ENCODE measurements at regions not wholly inside any gene's neighbourhood (a gene's known extent, or its start where the extent isn't known, plus 50 kb on each side); places are given as distances from the start of the nearest gene placed in this dataset.

- Mint-ChIP-seq H3K27me3 (ENCODE audit: low read depth) (peaks cover 13% of the 10 kb centered on the region), H3K36me3 (ENCODE audit: insufficient read depth) (no peaks in the 10 kb centered on the region), H3K4me3 (no peak overlapping the region), H3K9me3 (no peaks in the 10 kb centered on the region), H3K4me1 (ENCODE audit: low read depth) (no peaks in the 10 kb centered on the region)
- ATAC-seq: no peak
- DNase-seq: no peak
Observed at GRCh38 chr2:173821451-173821850, 143.7 kb downstream of the SP3 start.

GRCh38 chr2:173822889-173823542, 142.2 kb downstream of the SP3 start:
- no peaks in the 10 kb centered on the region for H3K9me3 Mint-ChIP-seq
- H3K4me1 Mint-ChIP-seq (ENCODE audit: low read depth): no peaks in the 10 kb centered on the region
- no peak overlapping the region for H3K4me3 Mint-ChIP-seq
- no peak for ATAC-seq
- H3K27me3 Mint-ChIP-seq (ENCODE audit: low read depth): peaks cover 19% of the 10 kb centered on the region
- H3K36me3 Mint-ChIP-seq (ENCODE audit: insufficient read depth): no peaks in the 10 kb centered on the region
- no peak for DNase-seq

GRCh38 chr2:173823543-173823939, 141.6 kb downstream of the SP3 start:
- no peak overlapping the region for H3K4me3 Mint-ChIP-seq
- H3K27me3 Mint-ChIP-seq (ENCODE audit: low read depth): peaks cover 21% of the 10 kb centered on the region

DNA sequence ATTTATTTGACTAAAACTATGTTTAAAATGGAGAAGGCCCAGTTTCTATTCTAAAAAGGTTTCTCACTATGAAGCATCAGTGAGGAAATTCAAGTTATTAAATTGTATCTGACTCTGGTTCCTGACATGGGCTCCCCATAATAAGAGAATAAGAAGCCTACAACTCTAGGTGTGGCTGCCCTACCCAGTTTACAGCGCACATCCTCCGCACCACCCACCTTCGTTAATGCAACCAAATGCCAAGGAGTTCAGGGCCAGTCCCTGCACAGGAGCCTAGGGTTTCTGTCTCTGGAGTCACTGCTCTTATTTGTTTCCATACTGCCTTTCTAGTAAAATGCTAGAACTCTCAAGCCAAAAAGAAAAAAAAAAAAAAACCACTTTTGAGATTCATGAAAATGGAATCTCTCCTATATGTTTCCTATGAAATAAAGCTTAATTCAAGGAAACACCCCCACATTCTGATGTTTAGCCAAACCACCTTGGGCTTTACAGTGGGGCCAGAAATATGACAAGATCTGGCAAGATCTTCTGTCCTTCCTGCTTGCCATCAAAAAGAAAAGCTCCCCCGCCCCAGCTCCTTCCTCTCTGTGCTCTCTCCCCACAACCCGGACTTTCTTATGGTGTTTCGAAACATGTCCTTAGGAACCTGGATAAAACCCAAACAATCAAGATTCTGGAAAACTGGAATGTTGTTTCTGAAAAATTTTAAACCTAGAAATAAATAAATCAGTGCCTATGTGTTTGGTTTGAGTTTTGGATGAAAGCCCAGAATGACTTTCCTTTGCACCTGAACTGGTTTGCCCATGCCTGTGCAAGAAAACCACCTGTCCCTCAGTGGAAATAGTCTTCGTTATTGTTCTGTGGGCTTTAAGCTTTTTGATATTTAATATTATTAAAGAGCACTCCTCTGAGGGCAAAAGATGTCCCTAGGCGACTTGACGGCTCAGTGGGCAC, 136.7 kb downstream of the SP3 start:
- DNase-seq (no peak), ATAC-seq (no peak)
- Mint-ChIP-seq H3K27me3 (ENCODE audit: low read depth) (peaks cover 14% of the 10 kb centered on the region), H3K9me3 (no peaks in the 10 kb centered on the region), H3K36me3 (ENCODE audit: insufficient read depth) (no peaks in the 10 kb centered on the region), H3K4me3 (no peak overlapping the region), H3K4me1 (ENCODE audit: low read depth) (no peaks in the 10 kb centered on the region)

More at GRCh38 chr2:173823543-173823939, 141.6 kb downstream of the SP3 start:
- ATAC-seq (no peak), DNase-seq (no peak)
- H3K4me1 Mint-ChIP-seq (ENCODE audit: low read depth): no peaks in the 10 kb centered on the region
- no peaks in the 10 kb centered on the region for H3K9me3 Mint-ChIP-seq
- H3K36me3 Mint-ChIP-seq (ENCODE audit: insufficient read depth): no peaks in the 10 kb centered on the region

GRCh38 chr2:173829727-173830126, 135.4 kb downstream of the SP3 start:
- Mint-ChIP-seq H3K36me3 (ENCODE audit: insufficient read depth) (no peaks in the 10 kb centered on the region), H3K4me1 (ENCODE audit: low read depth) (no peaks in the 10 kb centered on the region), H3K4me3 (no peak overlapping the region), H3K9me3 (no peaks in the 10 kb centered on the region), H3K27me3 (ENCODE audit: low read depth) (peaks cover 14% of the 10 kb centered on the region)
- no peak for DNase-seq
- no peak for ATAC-seq

GRCh38 chr2:173830170-173830569, 135.0 kb downstream of the SP3 start:
- Mint-ChIP-seq H3K4me3 (no peak overlapping the region), H3K9me3 (no peaks in the 10 kb centered on the region), H3K27me3 (ENCODE audit: low read depth) (peaks cover 14% of the 10 kb centered on the region), H3K4me1 (ENCODE audit: low read depth) (no peaks in the 10 kb centered on the region), H3K36me3 (ENCODE audit: insufficient read depth) (no peaks in the 10 kb centered on the region)
- DNase-seq: no peak
- no peak for ATAC-seq

- Mint-ChIP-seq H3K36me3 (ENCODE audit: insufficient read depth) (no peaks in the 10 kb centered on the region), H3K9me3 (no peaks in the 10 kb centered on the region)
- ATAC-seq: no peak
Observed at GRCh38 chr2:173831312-173832229, 133.6 kb downstream of the SP3 start.

GRCh38 chr2:173834141-173834540, 131.0 kb downstream of the SP3 start:
- no peaks in the 10 kb centered on the region for H3K36me3 Mint-ChIP-seq (ENCODE audit: insufficient read depth)
- H3K4me1 Mint-ChIP-seq (ENCODE audit: low read depth): no peaks in the 10 kb centered on the region
- ATAC-seq (no peak), DNase-seq (no peak)
- H3K9me3 Mint-ChIP-seq: no peaks in the 10 kb centered on the region
- no peak overlapping the region for H3K4me3 Mint-ChIP-seq
- peaks cover 8% of the 10 kb centered on the region for H3K27me3 Mint-ChIP-seq (ENCODE audit: low read depth)

More at GRCh38 chr2:173831312-173832229, 133.6 kb downstream of the SP3 start:
- H3K27me3 Mint-ChIP-seq (ENCODE audit: low read depth): peaks cover 16% of the 10 kb centered on the region
- H3K4me1 Mint-ChIP-seq (ENCODE audit: low read depth): no peaks in the 10 kb centered on the region
- DNase-seq: no peak
- H3K4me3 Mint-ChIP-seq: no peak overlapping the region

DNA sequence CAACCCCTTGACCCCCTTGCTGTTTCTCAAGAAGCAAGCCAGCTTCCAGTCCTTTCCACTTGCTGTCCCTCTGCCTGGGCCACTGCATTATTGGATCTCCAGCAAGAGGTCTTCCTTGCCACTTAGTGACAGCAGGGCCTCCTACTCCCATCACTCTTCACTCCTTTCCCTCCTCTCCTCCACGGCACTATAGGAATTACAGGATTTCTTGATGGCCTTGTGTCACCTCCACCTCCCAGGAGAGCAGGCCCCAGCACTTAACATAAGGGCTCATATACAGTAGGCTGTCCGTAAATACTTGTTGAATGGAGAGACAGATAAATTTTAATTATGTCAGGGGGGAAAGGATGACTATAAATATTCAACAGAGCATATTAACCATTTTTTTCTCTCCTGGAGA, 129.4 kb downstream of the SP3 start:
- H3K4me1 Mint-ChIP-seq (ENCODE audit: low read depth): no peaks in the 10 kb centered on the region
- peaks cover 5% of the 10 kb centered on the region for H3K27me3 Mint-ChIP-seq (ENCODE audit: low read depth)
- H3K4me3 Mint-ChIP-seq: no peak overlapping the region
- no peaks in the 10 kb centered on the region for H3K9me3 Mint-ChIP-seq
- ATAC-seq (no peak), DNase-seq (no peak)
- no peaks in the 10 kb centered on the region for H3K36me3 Mint-ChIP-seq (ENCODE audit: insufficient read depth)

GRCh38 chr2:173841110-173841509, 124.1 kb downstream of the SP3 start:
- no peaks in the 10 kb centered on the region for H3K4me1 Mint-ChIP-seq (ENCODE audit: low read depth)
- ATAC-seq (no peak), DNase-seq (no peak)
- H3K9me3 Mint-ChIP-seq: no peaks in the 10 kb centered on the region
- no peak overlapping the region for H3K4me3 Mint-ChIP-seq
- peaks cover 12% of the 10 kb centered on the region for H3K27me3 Mint-ChIP-seq (ENCODE audit: low read depth)
- no peaks in the 10 kb centered on the region for H3K36me3 Mint-ChIP-seq (ENCODE audit: insufficient read depth)

DNA sequence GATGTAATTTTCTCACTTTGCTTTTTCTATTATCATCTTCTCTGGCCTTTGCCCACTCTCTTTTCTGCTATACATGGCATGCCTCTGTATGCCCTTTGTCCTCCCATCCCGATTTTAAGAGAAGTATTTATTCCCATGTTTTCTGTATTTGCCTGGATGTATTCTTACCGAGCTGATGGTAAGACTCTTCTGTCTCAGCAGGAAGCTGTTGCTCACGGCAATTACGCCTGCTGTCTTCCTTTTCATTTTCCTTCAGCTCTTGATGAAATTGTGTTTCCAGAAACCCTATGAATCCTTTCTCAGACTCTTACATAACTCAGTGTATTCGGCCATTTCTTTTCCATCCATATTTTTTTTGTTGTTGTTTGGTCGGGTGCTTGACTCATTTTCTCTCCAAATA, 121.6 kb downstream of the SP3 start:
- Mint-ChIP-seq H3K36me3 (ENCODE audit: insufficient read depth) (no peaks in the 10 kb centered on the region), H3K4me1 (ENCODE audit: low read depth) (no peaks in the 10 kb centered on the region), H3K4me3 (no peak overlapping the region), H3K9me3 (no peaks in the 10 kb centered on the region), H3K27me3 (ENCODE audit: low read depth) (peaks cover 27% of the 10 kb centered on the region)
- DNase-seq (no peak), ATAC-seq (no peak)

DNA sequence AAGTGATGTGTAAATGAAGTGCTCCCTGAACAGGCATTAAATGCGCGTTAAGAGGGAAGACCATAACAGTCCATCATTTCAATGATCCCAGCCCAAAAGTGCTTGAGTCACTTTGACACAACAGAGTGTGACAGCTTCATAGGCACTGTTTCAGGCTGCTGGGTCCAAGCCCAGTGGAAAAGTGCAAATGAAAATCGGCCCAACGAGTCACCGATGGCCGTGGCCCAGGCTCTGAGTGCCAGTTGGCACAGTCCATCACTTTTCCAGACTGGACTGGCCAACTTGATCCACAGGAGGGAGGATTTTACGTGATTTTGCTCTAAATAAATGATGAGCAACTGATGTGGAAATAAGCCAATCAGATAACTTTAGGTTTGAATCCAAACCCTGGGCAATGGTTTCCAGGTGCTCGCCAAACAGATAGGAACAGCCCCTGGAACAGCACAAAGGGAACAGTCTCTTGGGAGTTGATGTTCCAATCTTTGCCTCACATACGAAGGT, 114.0 kb downstream of the SP3 start:
- no peaks in the 10 kb centered on the region for H3K9me3 Mint-ChIP-seq
- peaks cover 25% of the 10 kb centered on the region for H3K27me3 Mint-ChIP-seq (ENCODE audit: low read depth)
- no peaks in the 10 kb centered on the region for H3K4me1 Mint-ChIP-seq (ENCODE audit: low read depth)
- no peak overlapping the region for H3K4me3 Mint-ChIP-seq
- DNase-seq (no peak), ATAC-seq (no peak)
- H3K36me3 Mint-ChIP-seq (ENCODE audit: insufficient read depth): no peaks in the 10 kb centered on the region

- Mint-ChIP-seq H3K4me3 (no peak overlapping the region), H3K4me1 (ENCODE audit: low read depth) (no peaks in the 10 kb centered on the region), H3K9me3 (no peaks in the 10 kb centered on the region), H3K27me3 (ENCODE audit: low read depth) (peaks cover 7% of the 10 kb centered on the region), H3K36me3 (ENCODE audit: insufficient read depth) (no peaks in the 10 kb centered on the region)
- no peak for ATAC-seq
- no peak for DNase-seq
Observed at GRCh38 chr2:173854141-173854540, 111.0 kb downstream of the SP3 start.

GRCh38 chr2:173854840-173855239, 110.3 kb downstream of the SP3 start:
- no peaks in the 10 kb centered on the region for H3K36me3 Mint-ChIP-seq (ENCODE audit: insufficient read depth)
- no peak overlapping the region for H3K4me3 Mint-ChIP-seq
- peaks cover 4% of the 10 kb centered on the region for H3K27me3 Mint-ChIP-seq (ENCODE audit: low read depth)
- H3K4me1 Mint-ChIP-seq (ENCODE audit: low read depth): no peaks in the 10 kb centered on the region
- no peaks in the 10 kb centered on the region for H3K9me3 Mint-ChIP-seq
- ATAC-seq: no peak
- no peak for DNase-seq
